NCI-H526 treated with DMSO at 0.1 percent for 48 hours (cell line): ENCODE measurements at regions not wholly inside any gene's neighbourhood (a gene's known extent, or its start where the extent isn't known, plus 50 kb on each side); places are given as distances from the start of the nearest gene placed in this dataset.

ENCODE experiments used
- DNase-seq: peaks from one replicate; lab custom pipeline; 2025; lab: John Stamatoyannopoulos, UW

- DNase-seq: no peak
These were observed 203.5 kb upstream of the GUCY1A2 start for GRCh38 chr11:107221748-107222285.

- no peak for DNase-seq
These were observed 200.1 kb upstream of the GUCY1A2 start for GRCh38 chr11:107218123-107219013.

DNA sequence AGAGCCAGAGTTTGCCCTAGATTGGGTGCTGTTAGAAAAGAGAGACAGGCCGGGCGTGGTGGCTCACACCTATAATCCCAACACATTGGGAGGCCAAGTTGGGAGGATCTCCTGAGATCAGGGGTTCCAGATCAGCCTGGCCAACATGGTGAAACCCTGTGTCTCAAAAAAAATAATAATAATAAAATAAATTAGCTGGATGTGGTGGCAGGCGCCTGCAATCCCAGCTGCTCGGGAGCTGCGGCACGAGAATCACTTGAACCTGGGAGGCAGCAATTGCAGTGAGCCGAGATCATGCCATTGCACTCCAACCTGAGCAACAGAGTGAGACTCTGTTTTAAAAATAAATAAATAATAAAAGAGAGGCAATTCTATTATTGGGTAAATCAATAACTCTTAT is 199.2 kb upstream of the GUCY1A2 start:
- DNase-seq: no peak

GRCh38 chr11:107215010-107215409 is 196.7 kb upstream of the GUCY1A2 start:
- DNase-seq: no peak

DNA sequence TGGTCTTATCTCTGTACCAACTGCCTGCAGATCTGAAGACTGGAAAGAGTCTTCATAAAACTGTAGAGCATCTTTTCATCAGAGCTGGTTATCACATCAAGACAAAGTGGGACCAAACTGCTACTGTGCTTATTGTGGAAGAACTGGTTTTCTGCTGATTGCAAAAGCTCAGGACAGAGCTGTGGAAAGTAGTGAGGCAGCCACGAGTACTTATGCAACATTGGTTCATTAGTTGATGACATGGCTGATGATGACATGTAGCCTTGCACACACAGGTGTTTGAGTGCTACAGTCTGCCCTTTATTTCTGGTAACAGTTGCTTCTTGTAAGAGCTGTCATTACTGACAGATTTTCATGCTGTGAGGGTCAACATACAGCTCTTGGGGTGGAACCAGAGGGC is 185.4 kb upstream of the GUCY1A2 start:
- DNase-seq: no peak

DNA sequence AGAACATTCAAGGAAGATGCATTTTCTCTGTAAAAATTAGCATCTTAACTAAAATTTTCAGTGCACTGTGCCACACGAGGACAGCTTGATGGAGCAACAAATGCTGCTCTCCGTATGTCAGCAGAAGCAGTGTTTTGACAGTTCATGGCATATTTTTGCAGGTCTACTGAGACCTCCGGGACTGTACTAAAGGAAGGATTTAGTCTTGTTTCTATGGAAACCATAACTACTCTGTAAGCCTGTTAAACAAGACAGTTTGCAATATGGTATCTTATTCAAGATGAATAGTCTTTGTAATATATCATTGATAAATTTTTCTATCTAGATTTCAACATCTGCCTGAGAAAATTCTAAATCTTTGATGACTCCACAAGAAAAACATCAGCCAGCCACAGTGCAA is 184.0 kb upstream of the GUCY1A2 start:
- DNase-seq: no peak

- DNase-seq: no peak
These were observed 180.3 kb upstream of the GUCY1A2 start for GRCh38 chr11:107198490-107199007.

GRCh38 chr11:107197932-107198331 is 179.7 kb upstream of the GUCY1A2 start:
- no peak for DNase-seq

DNA sequence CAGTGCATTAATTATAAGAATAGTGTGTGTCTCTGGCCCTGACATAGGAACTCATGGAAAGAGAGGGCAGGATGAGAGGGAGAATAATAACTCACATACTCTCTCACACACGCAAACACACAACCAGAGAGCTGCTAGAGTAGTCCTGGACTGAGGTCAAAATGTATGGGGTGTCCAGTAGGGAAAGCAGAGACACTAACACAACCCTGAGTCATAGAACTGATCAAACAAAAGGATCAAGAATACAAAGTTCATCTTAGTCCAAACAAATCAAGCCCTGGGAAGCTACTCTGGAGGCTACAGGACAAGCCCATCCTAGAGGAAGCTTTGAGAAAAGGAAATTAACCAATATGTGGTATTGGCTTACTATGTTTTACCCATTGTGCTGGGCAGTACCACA is 178.5 kb upstream of the GUCY1A2 start:
- DNase-seq: no peak

DNA sequence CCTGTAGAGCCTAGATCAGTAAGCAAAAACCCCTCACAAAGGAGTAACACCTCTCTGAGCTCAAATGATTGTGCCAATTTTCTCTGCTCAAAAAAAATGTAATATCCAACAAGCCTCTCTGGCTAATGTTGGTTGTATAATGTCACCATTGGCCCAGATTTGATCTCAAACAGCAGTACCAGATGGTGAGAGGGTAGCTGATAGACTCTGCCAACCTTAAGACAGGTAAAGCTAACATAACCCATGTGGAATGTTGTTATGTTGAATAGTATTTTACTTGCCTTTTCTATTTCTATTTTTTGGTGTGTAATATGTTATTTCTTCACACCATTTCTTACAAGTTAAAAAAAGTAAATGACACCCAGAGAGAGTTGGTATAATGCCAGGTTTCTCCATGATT is 166.7 kb upstream of the GUCY1A2 start:
- DNase-seq: no peak

- peak; percentile 100 for DNase-seq
These were observed 165.7 kb upstream of the GUCY1A2 start for GRCh38 chr11:107183953-107184352.

GRCh38 chr11:107182978-107183377 is 164.7 kb upstream of the GUCY1A2 start:
- no peak for DNase-seq

DNA sequence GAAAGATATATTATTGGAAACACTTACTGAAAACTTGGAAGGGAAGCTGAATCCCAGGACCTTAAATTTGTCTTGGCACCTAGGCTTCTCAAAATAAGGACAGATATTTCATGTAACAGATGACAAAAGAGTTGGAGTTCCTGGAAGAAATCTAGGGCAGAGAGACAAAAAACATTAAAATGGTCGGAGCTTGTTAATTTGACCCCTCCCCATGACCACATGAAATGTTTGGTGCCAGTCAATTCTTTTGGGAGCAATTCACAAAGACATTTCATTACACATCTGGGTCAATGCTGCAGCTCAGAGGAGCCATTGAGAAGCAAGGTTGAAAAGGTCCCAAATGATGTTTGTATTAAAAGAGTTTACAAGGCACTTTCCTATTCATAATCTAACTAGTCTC is 162.0 kb upstream of the GUCY1A2 start:
- no peak for DNase-seq

DNA sequence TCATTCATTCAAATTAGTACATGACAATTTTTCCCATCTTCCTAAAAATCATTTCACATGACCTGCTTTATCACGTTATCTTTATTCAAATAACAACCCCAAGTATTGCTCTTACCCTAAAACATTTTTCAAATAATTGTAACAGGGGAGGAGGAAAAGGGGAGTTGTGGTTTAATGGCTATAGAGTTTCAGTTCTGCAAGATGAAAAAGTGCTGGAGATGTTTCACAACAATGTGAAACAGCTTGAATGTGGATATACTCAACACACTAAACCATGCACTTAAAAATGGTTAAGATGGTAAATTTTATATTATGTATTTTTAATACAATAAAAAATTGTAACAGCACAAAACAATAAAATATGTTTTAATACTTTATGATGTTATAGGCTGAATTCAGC is 161.6 kb upstream of the GUCY1A2 start:
- no peak for DNase-seq

DNA sequence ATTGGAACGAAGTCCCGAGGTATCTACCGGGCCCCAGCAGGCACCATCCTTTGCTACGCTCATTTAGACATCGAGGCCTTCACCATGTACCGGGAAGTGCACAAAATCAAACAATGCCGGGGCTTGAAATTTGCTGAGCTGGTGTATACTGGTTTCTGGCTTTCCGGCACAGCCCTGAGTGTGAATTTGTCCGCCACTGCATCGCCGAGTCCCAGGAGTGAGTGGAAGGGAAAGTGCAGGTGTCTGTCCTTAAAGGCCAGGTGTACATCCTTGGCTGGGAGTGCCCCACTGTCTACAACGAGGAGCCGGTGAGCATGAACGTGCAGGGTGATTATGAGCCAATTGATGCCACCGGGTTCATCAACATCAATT is 158.8 kb upstream of the GUCY1A2 start:
- DNase-seq: no peak

GRCh38 chr11:107176148-107177105 is 158.2 kb upstream of the GUCY1A2 start:
- no peak for DNase-seq

GRCh38 chr11:107174856-107175255 is 156.6 kb upstream of the GUCY1A2 start:
- DNase-seq: no peak

- no peak for DNase-seq
These were observed 154.7 kb upstream of the GUCY1A2 start for GRCh38 chr11:107172996-107173395.

GRCh38 chr11:107157809-107158187 is 139.5 kb upstream of the GUCY1A2 start:
- DNase-seq: no peak

DNA sequence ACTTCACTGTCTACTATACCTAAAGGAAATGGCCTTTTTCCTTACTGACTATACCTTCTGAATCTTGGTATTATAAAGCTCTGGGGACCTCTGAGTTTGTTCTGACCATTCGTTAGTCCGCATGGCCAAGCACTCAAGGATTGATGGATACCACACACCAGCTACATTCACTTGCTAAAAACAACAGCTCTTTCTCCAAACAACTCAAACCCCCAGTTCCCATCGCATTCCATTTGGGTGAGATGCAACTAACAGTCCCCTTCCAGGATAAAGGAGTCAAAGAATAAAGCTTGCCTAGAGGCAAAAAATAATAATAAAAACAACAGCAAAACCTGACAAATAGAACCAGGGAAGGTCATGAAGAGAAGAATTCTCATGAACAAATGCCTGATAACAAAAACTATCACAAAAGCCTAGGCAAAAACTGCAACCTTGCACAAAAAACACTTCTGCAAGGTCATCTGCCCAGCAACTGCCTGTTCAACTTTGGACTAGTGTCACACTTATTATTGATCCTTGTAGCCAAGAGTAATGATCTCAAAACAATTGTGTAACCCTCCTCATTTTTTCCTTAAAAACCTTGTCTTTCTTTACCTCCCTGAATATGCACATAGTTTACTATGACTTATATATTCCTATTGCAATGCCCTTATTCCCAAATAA is 139.0 kb upstream of the GUCY1A2 start:
- no peak for DNase-seq

GRCh38 chr11:107151579-107151978 is 133.3 kb upstream of the GUCY1A2 start:
- DNase-seq: no peak

- DNase-seq: no peak
These were observed 132.9 kb upstream of the GUCY1A2 start for GRCh38 chr11:107151158-107151557.
